NOMO-1 treated with DMSO at 0.1 percent for 48 hours (cell line): ENCODE measurements at regions not wholly inside any gene's neighbourhood (a gene's known extent, or its start where the extent isn't known, plus 50 kb on each side); places are given as distances from the start of the nearest gene placed in this dataset.

ENCODE experiments used
- DNase-seq: peaks from one replicate; lab custom pipeline; 2025; ENCODE audit not compliant: unreplicated experiment; lab: John Stamatoyannopoulos, UW

- no peak for DNase-seq
These were observed 491.8 kb downstream of the ANXA1 start for GRCh38 chr9:73643379-73644013.

DNA sequence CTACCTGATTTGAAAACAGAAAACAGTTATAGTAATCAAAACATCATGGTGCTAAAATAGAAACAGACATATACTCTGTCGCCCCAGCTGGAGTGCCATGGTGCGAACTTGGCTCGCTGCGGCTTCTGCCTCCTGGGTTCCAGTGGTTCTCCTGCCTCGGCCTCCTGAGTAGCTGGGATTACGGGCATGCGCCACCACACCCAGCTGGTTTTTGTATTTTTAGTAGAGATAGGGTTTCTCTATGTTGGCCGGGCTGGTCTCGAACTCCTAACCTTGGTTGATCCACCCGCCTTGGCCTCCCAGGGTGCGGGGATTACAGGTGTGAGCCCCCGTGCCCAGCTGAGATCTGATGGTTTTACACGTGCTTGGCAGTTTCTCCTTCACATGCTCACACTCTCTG lies 495.9 kb downstream of the ANXA1 start:
- no peak for DNase-seq

- DNase-seq = no peak
These were observed 497.9 kb downstream of the ANXA1 start for GRCh38 chr9:73649552-73649951.

DNA sequence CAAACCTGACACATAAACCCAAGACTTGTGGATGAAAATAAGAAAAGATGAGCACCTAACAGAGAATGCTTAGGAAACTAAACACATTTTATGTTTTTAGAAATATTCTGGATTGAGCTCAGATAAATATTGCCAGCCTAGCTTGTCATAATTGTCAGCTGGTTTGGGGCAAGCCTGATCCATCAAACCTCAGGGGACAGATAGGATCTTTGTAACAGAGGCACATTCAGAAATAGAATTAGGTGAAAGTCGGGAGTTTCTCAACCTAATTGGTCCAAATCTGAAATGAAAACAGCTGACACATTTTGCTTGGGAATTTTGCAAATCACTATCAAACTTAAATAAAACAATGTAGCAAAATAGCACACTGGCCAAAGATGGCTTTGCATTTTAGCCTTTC lies 503.7 kb downstream of the ANXA1 start:
- no peak for DNase-seq

- no peak for DNase-seq
These were observed 504.2 kb downstream of the ANXA1 start for GRCh38 chr9:73655831-73656230.

- DNase-seq = no peak
These were observed 513.6 kb downstream of the ANXA1 start for GRCh38 chr9:73665253-73665652.

GRCh38 chr9:73667749-73668148 lies 516.1 kb downstream of the ANXA1 start:
- DNase-seq = no peak

DNA sequence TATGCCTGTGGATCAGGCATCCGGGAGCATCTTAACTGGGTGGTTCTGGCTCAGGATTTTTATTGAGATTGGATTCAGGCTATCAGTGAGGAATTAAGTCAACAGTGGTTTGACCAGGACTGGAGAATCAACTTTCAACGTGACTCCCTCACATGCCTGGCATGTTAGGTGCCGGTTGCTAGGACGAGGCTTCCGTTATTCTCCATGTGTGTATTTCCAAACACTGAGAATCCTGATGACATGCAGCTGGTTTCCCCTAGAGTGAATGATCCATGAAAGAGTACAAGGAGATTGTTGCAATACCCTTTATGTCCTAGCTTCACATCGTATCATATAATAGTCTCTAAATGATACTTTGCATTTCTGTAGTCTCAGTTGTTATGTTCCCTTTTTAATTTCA lies 529.2 kb downstream of the ANXA1 start:
- no peak for DNase-seq

DNA sequence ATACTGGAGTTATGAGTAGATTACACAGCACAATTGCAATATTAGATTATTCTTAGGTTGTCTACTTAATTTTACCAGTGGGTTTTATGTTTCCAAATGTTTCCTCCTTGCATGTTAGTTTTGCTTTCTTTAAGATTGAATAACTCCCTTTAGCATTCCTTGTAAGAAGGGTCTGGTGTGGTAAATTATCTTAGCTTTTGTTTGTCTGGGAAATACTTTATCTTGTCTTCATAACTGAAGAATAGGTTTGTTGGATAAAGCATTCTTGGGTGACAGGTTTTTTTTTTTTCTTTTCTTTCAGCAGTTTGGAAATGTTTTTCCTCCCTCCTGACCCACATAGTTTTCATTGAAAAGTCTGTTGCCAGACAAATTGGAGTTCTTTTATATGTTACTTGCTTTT lies 531.1 kb downstream of the ANXA1 start:
- no peak for DNase-seq

DNA sequence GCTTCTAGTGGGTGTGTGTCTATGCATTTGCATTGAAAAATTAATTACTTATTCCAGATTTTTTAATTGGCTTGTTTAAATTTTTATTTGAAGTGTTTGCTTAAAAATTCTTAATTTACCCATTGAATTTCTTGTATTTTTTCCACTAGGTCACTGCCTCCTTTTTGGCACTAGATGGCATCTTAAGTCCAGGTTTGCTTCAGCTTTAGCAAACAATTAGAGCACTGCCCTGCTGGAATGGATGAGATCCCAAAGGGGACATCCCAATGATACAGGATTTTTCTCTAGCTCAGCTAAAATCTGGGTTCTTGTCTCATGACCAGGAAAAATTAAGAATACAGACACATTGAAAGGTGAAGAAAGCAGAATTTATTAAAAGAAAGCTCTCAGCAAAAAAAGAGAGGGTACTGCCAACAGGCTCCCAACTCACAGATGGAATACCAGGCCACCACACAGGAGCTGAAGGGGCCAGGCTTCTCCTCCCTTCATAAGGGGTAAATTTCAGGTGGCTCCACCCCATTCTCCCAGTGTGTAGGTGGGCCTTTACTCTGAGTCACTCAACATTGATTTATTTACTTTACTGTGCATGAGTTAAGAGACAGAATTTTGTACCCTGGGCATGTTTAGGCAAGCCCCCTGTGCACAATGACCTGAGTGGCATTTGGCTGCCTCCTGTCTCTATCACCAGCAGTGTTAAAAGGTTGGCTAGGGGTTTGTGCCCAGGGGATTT lies 532.4 kb downstream of the ANXA1 start:
- DNase-seq = no peak

- no peak for DNase-seq
These were observed 532.9 kb downstream of the ANXA1 start for GRCh38 chr9:73684601-73685000.

GRCh38 chr9:73685786-73686185 lies 534.1 kb downstream of the ANXA1 start:
- no peak for DNase-seq

GRCh38 chr9:73689051-73689870 lies 537.6 kb downstream of the ANXA1 start:
- DNase-seq = no peak

DNA sequence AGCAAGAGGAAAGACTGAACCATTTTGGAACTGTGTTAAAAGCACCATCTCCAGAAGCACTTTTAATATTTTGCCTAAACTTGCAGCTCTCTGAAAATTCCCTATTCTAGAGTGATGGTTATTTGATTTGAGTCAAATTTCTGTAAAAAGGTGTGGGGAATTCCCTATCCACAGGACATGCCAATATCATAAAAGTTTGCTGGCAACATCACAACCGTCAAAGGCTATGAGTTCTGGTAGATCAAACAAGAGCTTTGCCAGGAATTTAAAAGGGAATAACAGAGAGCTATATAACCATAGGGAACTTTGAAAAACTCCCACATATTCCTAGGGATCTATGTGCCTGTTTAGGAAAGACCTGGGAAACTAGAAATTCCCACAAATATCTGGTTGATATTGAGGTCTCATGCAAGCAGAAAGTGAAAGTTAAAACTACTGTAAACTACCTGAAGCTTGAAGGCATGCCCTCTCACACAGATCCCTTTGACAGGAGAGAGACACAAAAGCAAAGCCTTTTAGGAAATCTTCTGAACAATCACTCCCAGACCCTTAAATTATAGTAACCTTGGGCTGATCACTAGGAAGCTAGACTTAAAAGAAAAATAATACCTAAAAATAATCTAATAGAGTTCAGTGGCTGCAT lies 549.9 kb downstream of the ANXA1 start:
- DNase-seq = no peak

DNA sequence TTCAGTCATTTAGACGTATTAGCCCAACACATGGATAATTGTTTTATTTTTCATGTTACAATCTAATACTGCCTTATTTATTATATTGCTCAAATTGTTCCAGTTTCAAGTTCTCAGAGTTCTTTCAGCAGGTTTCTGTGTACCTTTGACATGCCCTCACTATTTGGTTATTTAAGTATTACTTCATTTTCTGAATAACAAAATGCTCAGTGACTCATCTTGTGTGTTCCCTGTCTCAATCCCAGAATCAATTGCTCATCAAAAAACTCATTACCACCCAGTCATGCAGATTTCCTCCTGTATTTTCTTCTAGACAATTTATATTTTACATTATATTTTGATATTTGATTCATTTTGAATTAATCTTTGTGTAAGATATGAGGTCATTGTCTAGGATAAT lies 562.6 kb downstream of the ANXA1 start:
- no peak for DNase-seq

- no peak for DNase-seq
These were observed 563.9 kb downstream of the ANXA1 start for GRCh38 chr9:73715591-73715990.

GRCh38 chr9:73719660-73720059 lies 568.0 kb downstream of the ANXA1 start:
- no peak for DNase-seq

DNA sequence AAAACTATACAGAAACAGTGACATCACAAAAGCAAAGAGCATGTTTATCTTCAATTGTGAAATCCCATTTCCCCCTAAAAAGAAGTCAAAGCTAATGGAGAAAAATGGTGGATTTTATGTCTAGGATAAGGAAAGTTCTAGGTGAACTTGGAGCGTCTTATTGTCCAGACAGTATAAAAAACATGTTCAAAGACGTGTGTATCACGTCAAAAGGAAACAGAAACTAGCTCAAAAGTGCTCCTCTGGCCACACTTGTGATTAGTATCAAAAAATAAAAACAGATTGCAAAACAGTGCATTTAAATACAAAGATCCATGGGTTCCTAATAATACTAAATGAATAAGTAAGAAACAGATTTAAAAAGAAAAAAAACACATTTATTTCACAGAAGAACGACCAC lies 568.9 kb downstream of the ANXA1 start:
- no peak for DNase-seq

GRCh38 chr9:73736270-73736669 lies 584.6 kb downstream of the ANXA1 start:
- DNase-seq = no peak

GRCh38 chr9:73738741-73739530 lies 587.3 kb downstream of the ANXA1 start:
- no peak for DNase-seq

GRCh38 chr9:73741316-73741715 lies 589.7 kb downstream of the ANXA1 start:
- DNase-seq = no peak
